ENCODE measurements at regions not wholly inside any gene's neighbourhood (a gene's known extent, or its start where the extent isn't known, plus 50 kb on each side); places are given as distances from the start of the nearest gene placed in this dataset.

- Histone ChIP-seq H3K36me3 (no peaks in the 10 kb centered on the region), H3K4me1 (no peaks in the 10 kb centered on the region), H3K9me3 (no peaks in the 10 kb centered on the region), H3K4me3 (no peak overlapping the region), H3K27ac (no peak overlapping the region), H3K27me3 (no peaks in the 10 kb centered on the region)
- no peak for TF ChIP-seq CTCF (IDR thresholded peaks at IDR 0.05)
- no peak for DNase-seq (ENCODE audit: low spot score)
These were observed 471.8 kb downstream of the LIG4 start for GRCh38 chr13:107743526-107743925.

- Histone ChIP-seq H3K27me3 (no peaks in the 10 kb centered on the region), H3K4me3 (no peak overlapping the region), H3K27ac (no peak overlapping the region), H3K4me1 (no peaks in the 10 kb centered on the region), H3K9me3 (no peaks in the 10 kb centered on the region), H3K36me3 (no peaks in the 10 kb centered on the region)
- no peak for TF ChIP-seq CTCF (IDR thresholded peaks at IDR 0.05)
- no peak for DNase-seq (ENCODE audit: low spot score)
These were observed 472.2 kb downstream of the LIG4 start for GRCh38 chr13:107743100-107743499.

- no peaks in the 10 kb centered on the region for H3K36me3 ChIP-seq
- no peaks in the 10 kb centered on the region for H3K4me1 ChIP-seq
- H3K9me3 ChIP-seq: no peaks in the 10 kb centered on the region
- H3K27me3 ChIP-seq: no peaks in the 10 kb centered on the region
- H3K27ac ChIP-seq: no peak overlapping the region
- TF ChIP-seq CTCF (IDR thresholded peaks at IDR 0.05): no peak
- H3K4me3 ChIP-seq: no peak overlapping the region
- DNase-seq (ENCODE audit: low spot score): no peak
These were observed 472.8 kb downstream of the LIG4 start for GRCh38 chr13:107742544-107742943.

GRCh38 chr13:107738004-107738403 lies 477.3 kb downstream of the LIG4 start:
- H3K27ac ChIP-seq: no peak overlapping the region
- H3K4me3 ChIP-seq: no peak overlapping the region
- H3K27me3 ChIP-seq: no peaks in the 10 kb centered on the region
- TF ChIP-seq CTCF (IDR thresholded peaks at IDR 0.05): no peak
- no peak for DNase-seq (ENCODE audit: low spot score)
- no peaks in the 10 kb centered on the region for H3K9me3 ChIP-seq
- H3K4me1 ChIP-seq: no peaks in the 10 kb centered on the region
- no peaks in the 10 kb centered on the region for H3K36me3 ChIP-seq

- Histone ChIP-seq H3K27me3 (no peaks in the 10 kb centered on the region), H3K36me3 (no peaks in the 10 kb centered on the region), H3K9me3 (no peaks in the 10 kb centered on the region), H3K4me3 (no peak overlapping the region), H3K27ac (no peak overlapping the region), H3K4me1 (no peaks in the 10 kb centered on the region)
- DNase-seq (ENCODE audit: low spot score): no peak
- no peak for TF ChIP-seq CTCF (IDR thresholded peaks at IDR 0.05)
These were observed 478.6 kb downstream of the LIG4 start for GRCh38 chr13:107736731-107737130.

- no peaks in the 10 kb centered on the region for H3K36me3 ChIP-seq
- no peaks in the 10 kb centered on the region for H3K9me3 ChIP-seq
- H3K27ac ChIP-seq: no peak overlapping the region
- H3K4me1 ChIP-seq: no peaks in the 10 kb centered on the region
- no peak overlapping the region for H3K4me3 ChIP-seq
- no peaks in the 10 kb centered on the region for H3K27me3 ChIP-seq
- TF ChIP-seq CTCF (IDR thresholded peaks at IDR 0.05): no peak
- no peak for DNase-seq (ENCODE audit: low spot score)
These were observed 479.2 kb downstream of the LIG4 start for GRCh38 chr13:107736170-107736569.
